ENCODE measurements at regions not wholly inside any gene's neighbourhood (a gene's known extent, or its start where the extent isn't known, plus 50 kb on each side); places are given as distances from the start of the nearest gene placed in this dataset.
A peak's percentile ranks its signal among the peaks of the same experiment; 100 is the strongest.
"Not testable (repeated sequence)": the region's sequence is repeated elsewhere in the genome, so short reads cannot be mapped to it uniquely, and the experiment has no call there.

DNA sequence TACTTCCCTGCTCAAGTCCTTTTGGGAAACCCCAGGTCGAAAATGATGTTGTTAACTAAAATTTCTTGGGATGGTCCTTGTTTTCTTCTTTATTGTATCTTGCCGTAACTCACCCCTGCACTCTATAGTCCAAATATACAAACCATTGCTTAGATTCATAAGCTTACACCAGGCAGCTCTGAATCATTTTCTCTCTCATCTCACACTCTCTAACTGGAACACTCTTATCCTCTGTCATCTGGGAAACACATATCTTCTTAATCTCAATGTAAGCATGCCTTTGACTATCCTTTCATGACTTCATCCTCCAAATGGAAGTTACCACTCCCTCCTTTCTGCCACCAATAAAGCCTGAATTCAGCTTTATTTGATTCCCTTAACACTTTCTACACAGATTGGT is 175.8 kb upstream of the ANK3 start:
- DNase-seq, result no peak

GRCh38 chr10:60564475-60564874 is 174.8 kb upstream of the ANK3 start:
- DNase-seq, result peak; percentile 72

- no peak for DNase-seq
Observed at GRCh38 chr10:60560451-60560850, 170.8 kb upstream of the ANK3 start.

- DNase-seq, result no peak
Observed at GRCh38 chr10:60555700-60556099, 166.0 kb upstream of the ANK3 start.

- DNase-seq, result no peak
Observed at GRCh38 chr10:60549686-60550085, 160.0 kb upstream of the ANK3 start.

DNA sequence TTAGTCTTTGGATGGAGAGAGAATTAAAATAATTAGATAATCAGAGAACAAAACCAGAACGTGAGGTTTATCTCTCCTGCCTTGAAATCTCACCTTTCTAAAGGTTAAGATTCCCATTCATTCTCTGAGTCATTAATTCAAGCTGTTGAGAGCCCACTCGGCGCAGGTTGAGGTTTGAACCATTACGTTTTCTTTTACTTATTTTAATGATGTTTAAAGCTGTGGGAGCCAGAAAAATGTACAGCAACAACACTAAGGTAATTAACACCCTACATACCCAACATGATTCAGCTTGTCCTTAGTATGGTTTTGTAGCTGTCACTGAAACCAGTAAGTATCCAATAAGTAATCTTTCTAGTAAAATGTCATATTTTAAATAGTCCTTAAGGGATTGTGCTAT is 153.0 kb upstream of the ANK3 start:
- no peak for DNase-seq

DNA sequence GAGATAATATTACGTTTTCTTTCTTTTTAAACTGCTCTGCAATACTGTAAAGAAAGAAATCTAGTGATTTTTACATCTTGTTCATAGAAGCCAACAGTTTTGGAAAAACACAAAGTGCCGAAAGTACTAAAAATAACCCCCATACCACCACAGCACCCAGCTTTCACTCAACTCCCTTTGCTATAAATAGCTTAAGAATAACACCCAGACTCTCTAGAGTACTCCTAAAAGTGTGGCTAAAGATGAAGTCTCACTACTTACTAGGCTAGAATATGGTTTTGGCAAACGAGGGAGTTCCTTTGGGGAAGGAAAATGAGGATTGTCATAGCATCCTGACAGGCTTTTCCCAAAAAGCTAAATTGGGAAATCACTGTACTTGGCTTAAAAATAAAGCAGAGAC is 151.8 kb upstream of the ANK3 start:
- DNase-seq, result peak; percentile 12

GRCh38 chr10:60537697-60538096 is 148.0 kb upstream of the ANK3 start:
- peak; percentile 59 for DNase-seq

GRCh38 chr10:60536529-60537114 is 146.9 kb upstream of the ANK3 start:
- DNase-seq, result peak; percentile 68

DNA sequence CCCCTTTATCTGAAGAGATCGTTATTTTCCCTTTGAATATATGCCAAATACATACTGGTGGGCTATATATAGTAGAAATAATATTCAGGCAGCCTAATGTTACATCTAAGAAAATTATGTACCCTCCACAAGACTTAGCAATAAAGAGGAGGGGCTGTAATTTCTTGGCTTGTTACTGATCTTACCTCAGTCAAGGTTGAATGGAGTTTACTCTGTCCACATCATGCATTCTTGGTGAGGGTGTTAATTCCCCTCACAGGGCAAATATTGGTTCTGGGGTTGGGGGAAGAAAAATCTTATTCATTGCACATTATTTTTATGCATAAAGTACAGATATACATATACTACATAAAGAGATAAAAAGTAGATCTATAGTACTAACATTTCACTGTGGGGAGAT is 145.8 kb upstream of the ANK3 start:
- no peak for DNase-seq

- DNase-seq, result no peak
Observed at GRCh38 chr10:60534761-60535389, 145.2 kb upstream of the ANK3 start.

DNA sequence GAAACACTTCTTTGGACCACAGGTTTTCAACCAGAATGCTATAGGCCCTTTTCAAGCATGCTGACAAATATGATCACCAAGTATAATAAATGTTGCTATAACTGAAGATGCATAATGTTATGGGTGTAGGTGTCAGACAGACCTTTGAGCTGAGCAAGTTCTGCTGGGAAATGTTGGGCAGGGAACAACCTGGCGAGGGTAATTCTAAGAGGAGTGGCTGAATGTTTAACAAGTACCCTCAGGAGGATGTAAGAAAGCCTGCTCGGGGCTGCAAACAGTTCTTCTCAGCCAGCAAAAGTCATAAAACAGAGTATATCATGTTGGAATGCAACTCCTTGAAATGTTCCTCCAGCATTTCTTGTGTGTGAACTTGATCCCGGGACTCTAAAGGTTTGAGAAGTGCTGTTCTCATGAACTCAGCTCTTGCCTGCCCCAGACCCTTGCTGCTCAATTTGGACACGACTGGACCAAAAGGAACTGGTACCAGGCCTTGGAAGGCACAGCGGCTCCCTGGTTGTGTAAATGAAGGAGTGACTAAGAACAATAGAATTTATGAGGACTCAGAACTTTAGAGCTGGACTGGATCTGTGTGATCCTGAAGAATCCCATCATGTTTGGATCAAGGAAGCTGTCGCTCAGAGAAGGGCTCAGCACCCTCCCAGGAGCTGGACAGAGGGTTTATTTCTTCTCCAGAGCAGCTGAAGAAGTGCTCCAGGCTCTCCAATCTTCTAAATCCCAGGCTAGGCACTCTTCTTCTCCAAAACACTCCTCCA is 143.2 kb upstream of the ANK3 start:
- no peak for DNase-seq

- no peak for DNase-seq
Observed at GRCh38 chr10:60531006-60531405, 141.3 kb upstream of the ANK3 start.

DNA sequence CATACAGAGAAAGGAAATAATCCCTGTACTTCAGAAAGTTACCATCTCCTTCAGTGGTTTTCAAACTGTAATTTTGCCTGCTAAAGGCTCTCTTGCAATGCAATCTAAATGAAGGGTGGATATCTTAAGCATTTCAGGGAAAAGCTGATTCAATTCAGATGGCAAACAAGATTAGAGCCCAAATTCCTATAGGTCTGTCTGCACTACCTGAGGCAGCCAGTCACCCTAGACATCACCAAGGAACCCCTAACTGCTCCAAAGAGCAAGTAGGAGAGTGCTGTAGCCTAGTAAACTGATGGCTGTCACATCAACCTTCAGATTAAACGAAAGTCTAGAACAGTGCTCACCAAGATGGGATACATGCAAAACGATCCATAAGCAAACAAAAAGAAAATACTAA is 138.0 kb upstream of the ANK3 start:
- no peak for DNase-seq

- peak; percentile 49 for DNase-seq
Observed at GRCh38 chr10:60525716-60526585, 136.3 kb upstream of the ANK3 start.

GRCh38 chr10:60524541-60524940 is 134.9 kb upstream of the ANK3 start:
- DNase-seq, result peak; percentile 50

DNA sequence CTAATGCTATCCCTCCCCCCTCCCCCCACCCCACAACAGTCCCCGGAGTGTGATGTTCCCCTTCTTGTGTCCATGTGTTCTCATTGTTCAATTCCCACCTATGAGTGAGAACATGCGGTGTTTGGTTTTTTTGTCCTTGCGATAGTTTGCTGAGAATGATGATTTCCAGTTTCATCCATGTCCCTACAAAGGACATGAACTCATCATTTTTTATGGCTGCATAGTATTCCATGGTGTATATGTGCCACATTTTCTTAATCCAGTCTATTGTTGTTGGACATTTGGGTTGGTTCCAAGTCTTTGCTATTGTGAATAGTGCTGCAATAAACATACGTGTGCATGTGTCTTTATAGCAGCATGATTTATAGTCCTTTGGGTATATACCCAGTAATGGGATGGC is 133.7 kb upstream of the ANK3 start:
- not testable (repeated sequence) for DNase-seq

DNA sequence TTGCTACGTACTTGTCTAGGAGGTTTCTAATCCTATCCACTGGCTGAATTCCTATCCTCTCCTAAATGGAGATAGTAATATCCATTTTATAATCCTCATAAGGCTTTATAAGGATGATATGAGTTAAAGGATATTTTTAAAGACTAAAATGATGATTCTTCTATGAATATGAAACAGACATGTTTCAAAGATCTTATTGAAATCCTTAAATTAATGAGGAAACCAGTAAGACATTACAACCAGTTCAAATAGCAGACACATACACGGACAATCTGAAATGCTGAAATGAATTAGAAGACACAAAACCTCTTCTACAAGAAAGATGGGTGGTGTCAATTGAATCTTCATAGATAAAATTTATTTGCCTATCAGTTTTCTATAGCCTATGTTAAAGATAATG is 132.9 kb upstream of the ANK3 start:
- DNase-seq, result no peak

GRCh38 chr10:60521974-60522405 is 132.3 kb upstream of the ANK3 start:
- peak; percentile 55 for DNase-seq

DNA sequence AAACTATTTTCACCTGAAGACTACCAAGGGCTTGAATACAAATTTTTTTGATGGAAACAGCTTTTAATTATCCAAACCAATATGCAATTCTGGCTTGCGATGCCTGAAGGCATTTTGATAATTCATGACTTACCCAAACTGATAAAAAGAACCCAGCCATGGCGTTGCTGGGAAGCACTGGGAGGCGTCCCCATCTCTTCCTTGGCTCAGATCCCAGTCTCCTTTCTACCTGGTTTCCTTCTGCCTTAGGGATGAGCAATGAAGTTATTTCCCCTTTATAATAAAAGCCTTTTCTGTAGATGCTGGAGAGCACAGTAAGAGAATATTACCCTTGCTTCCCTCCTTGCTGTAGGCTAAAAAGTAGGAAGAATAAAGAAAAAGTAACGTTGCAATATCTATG is 129.1 kb upstream of the ANK3 start:
- DNase-seq, result no peak

- DNase-seq, result no peak
Observed at GRCh38 chr10:60517805-60518204, 128.1 kb upstream of the ANK3 start.

GRCh38 chr10:60513281-60513680 is 123.6 kb upstream of the ANK3 start:
- no peak for DNase-seq

Data from fibroblast of skin of back (primary cell).